ENCODE measurements at regions not wholly inside any gene's neighbourhood (a gene's known extent, or its start where the extent isn't known, plus 50 kb on each side); places are given as distances from the start of the nearest gene placed in this dataset.
"Not testable (repeated sequence)": the region's sequence is repeated elsewhere in the genome, so short reads cannot be mapped to it uniquely, and the experiment has no call there.

GRCh38 chr16:66050991-66051390 is 315.5 kb upstream of the CDH5 start:
- no peak for DNase-seq (ENCODE audit: low spot score)

- DNase-seq (ENCODE audit: low spot score): no peak
These were observed 316.6 kb upstream of the CDH5 start for GRCh38 chr16:66049865-66050264.

- no peak for DNase-seq (ENCODE audit: low spot score)
These were observed 320.9 kb upstream of the CDH5 start for GRCh38 chr16:66045626-66046025.

- no peak for DNase-seq (ENCODE audit: low spot score)
These were observed 321.9 kb upstream of the CDH5 start for GRCh38 chr16:66044556-66044955.

- no peak for DNase-seq (ENCODE audit: low spot score)
These were observed 322.4 kb upstream of the CDH5 start for GRCh38 chr16:66044089-66044488.

GRCh38 chr16:66043326-66043725 is 323.2 kb upstream of the CDH5 start:
- DNase-seq (ENCODE audit: low spot score): no peak

- DNase-seq (ENCODE audit: low spot score): no peak
These were observed 324.1 kb upstream of the CDH5 start for GRCh38 chr16:66042341-66042740.

- DNase-seq (ENCODE audit: low spot score): no peak
These were observed 324.6 kb upstream of the CDH5 start for GRCh38 chr16:66041907-66042306.

- no peak for DNase-seq (ENCODE audit: low spot score)
These were observed 326.7 kb upstream of the CDH5 start for GRCh38 chr16:66039793-66040192.

- no peak for DNase-seq (ENCODE audit: low spot score)
These were observed 329.4 kb upstream of the CDH5 start for GRCh38 chr16:66036793-66037715.

GRCh38 chr16:66036184-66036583 is 330.3 kb upstream of the CDH5 start:
- no peak for DNase-seq (ENCODE audit: low spot score)

GRCh38 chr16:66035096-66035495 is 331.4 kb upstream of the CDH5 start:
- no peak for DNase-seq (ENCODE audit: low spot score)

- no peak for DNase-seq (ENCODE audit: low spot score)
These were observed 333.6 kb upstream of the CDH5 start for GRCh38 chr16:66032841-66033240.

- DNase-seq (ENCODE audit: low spot score): peak; percentile 19
These were observed 336.5 kb upstream of the CDH5 start for GRCh38 chr16:66030036-66030435.

- DNase-seq (ENCODE audit: low spot score): peak; percentile 80
These were observed 337.8 kb upstream of the CDH5 start for GRCh38 chr16:66028510-66029216.

GRCh38 chr16:66026787-66027330 is 339.6 kb upstream of the CDH5 start:
- DNase-seq (ENCODE audit: low spot score): no peak

- DNase-seq (ENCODE audit: low spot score): no peak
These were observed 340.3 kb upstream of the CDH5 start for GRCh38 chr16:66026211-66026610.

- DNase-seq (ENCODE audit: low spot score): no peak
These were observed 340.7 kb upstream of the CDH5 start for GRCh38 chr16:66025751-66026150.

- DNase-seq (ENCODE audit: low spot score): not testable (repeated sequence)
These were observed 341.9 kb upstream of the CDH5 start for GRCh38 chr16:66024567-66024966.

- no peak for DNase-seq (ENCODE audit: low spot score)
These were observed 343.0 kb upstream of the CDH5 start for GRCh38 chr16:66023481-66023880.

GRCh38 chr16:66020642-66021041 is 345.8 kb upstream of the CDH5 start:
- no peak for DNase-seq (ENCODE audit: low spot score)

- DNase-seq (ENCODE audit: low spot score): no peak
These were observed 346.4 kb upstream of the CDH5 start for GRCh38 chr16:66020046-66020445.

GRCh38 chr16:66019502-66019901 is 347.0 kb upstream of the CDH5 start:
- not testable (repeated sequence) for DNase-seq (ENCODE audit: low spot score)

All from hepatic stellate cell (primary cell).